ENCODE measurements at regions not wholly inside any gene's neighbourhood (a gene's known extent, or its start where the extent isn't known, plus 50 kb on each side); places are given as distances from the start of the nearest gene placed in this dataset.

GRCh38 chr5:166695326-166695725 is 1596.1 kb upstream of the WWC1 start:
- TF ChIP-seq CTCF (IDR thresholded peaks at IDR 0.05; ENCODE audit: low read depth, low read length, missing input control) (no peak), MAX (IDR thresholded peaks at IDR 0.05) (no peak), HNF4A (conservative IDR thresholded peaks at IDR 0.05) (no peak), ATF3 (IDR thresholded peaks at IDR 0.05) (no peak)

All from liver (tissue), 3 donors.